Osteoblast (primary cell): ENCODE measurements at regions not wholly inside any gene's neighbourhood (a gene's known extent, or its start where the extent isn't known, plus 50 kb on each side); places are given as distances from the start of the nearest gene placed in this dataset.

ENCODE experiments used
- DNase-seq: peaks from one replicate; pipeline ENCODE4 v3.0.0; 2011; ENCODE audit warnings: low spot score, mixed read lengths; ENCODE audit not compliant: insufficient read length; ENCODE audit errors: missing footprints
- H2AFZ ChIP-seq: 2 replicates; pipeline ENCODE4 v1.6.0; 2011; ENCODE audit warnings: mild to moderate bottlenecking, low read length
- H3K27ac ChIP-seq: 2 replicates; pipeline ENCODE4 v1.5.1; 2011; ENCODE audit warnings: mild to moderate bottlenecking, low read depth, low read length, moderate library complexity
- H3K27me3 ChIP-seq: 2 replicates; pipeline ENCODE4 v1.6.0; 2012; ENCODE audit warnings: mild to moderate bottlenecking, control low read depth, inconsistent platforms, low read length, moderate library complexity; ENCODE audit not compliant: insufficient read depth
- H3K36me3 ChIP-seq: 2 replicates; pipeline ENCODE4 v1.5.1; 2011; ENCODE audit warnings: mild to moderate bottlenecking, low read length, control low read depth, moderate library complexity; ENCODE audit not compliant: insufficient read depth
- H3K4me1 ChIP-seq: 2 replicates; pipeline ENCODE4 v1.5.1; 2011; ENCODE audit warnings: mild to moderate bottlenecking, low read length, control low read depth, moderate library complexity; ENCODE audit not compliant: insufficient read depth
- H3K4me2 ChIP-seq: 2 replicates; pipeline ENCODE4 v1.6.0; 2011; ENCODE audit warnings: mild to moderate bottlenecking, low read length; ENCODE audit not compliant: insufficient read depth
- H3K4me3 ChIP-seq: fragments of 200-600 bp; sonication (generic); 3 replicates; pipeline ENCODE4 v1.5.1; 2012; ENCODE audit warnings: mild to moderate bottlenecking, low read length, inconsistent platforms; ENCODE audit not compliant: insufficient read depth
- H3K79me2 ChIP-seq: 2 replicates; pipeline ENCODE4 v1.6.0; 2012; ENCODE audit warnings: mild to moderate bottlenecking, low read length, control low read depth, inconsistent platforms; ENCODE audit not compliant: insufficient read depth
- H3K9me3 ChIP-seq: 2 replicates; pipeline ENCODE4 v1.5.1; 2011; ENCODE audit warnings: low read depth, low read length, control low read depth
- H4K20me1 ChIP-seq: 2 replicates; pipeline ENCODE4 v1.6.0; 2012; ENCODE audit warnings: mild to moderate bottlenecking, low read length, control low read depth; ENCODE audit not compliant: insufficient read depth
- CTCF ChIP-seq: IDR thresholded peaks from 2 replicates; pipeline ENCODE4 v1.5.1; 2011; ENCODE audit warnings: mild to moderate bottlenecking, low read depth, low read length, moderate library complexity; ENCODE audit errors: extremely low read depth

DNA sequence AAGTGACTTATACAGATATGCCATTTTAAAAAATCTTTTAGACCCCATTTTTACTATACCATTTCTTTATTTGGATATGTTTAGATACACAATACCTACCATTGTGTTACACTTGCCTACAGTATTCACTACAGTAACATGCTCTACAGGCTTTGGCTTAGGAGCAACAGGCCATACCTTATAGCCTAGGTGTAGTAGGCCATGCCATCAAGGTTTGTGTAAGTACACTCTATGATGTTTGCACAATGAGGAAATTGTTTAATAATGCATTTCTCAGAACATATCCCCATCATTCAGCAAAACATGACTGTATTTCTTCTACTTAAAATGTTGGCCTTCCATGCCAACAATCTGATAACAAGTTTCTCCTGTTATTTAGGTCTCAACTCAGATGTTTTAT, 1559.5 kb upstream of the TENM4 start:
- TF ChIP-seq CTCF = no peak
- no peak overlapping the region for H2AFZ ChIP-seq
- H3K27me3 ChIP-seq = no peaks in the 10 kb centered on the region
- H4K20me1 ChIP-seq = no peaks in the 10 kb centered on the region
- H3K9me3 ChIP-seq = no peaks in the 10 kb centered on the region
- no peak for DNase-seq
- H3K36me3 ChIP-seq = no peaks in the 10 kb centered on the region
- H3K27ac ChIP-seq = no peak overlapping the region
- no peaks in the 10 kb centered on the region for H3K4me1 ChIP-seq
- no peak overlapping the region for H3K4me3 ChIP-seq
- no peak overlapping the region for H3K4me2 ChIP-seq
- no peaks in the 10 kb centered on the region for H3K79me2 ChIP-seq

DNA sequence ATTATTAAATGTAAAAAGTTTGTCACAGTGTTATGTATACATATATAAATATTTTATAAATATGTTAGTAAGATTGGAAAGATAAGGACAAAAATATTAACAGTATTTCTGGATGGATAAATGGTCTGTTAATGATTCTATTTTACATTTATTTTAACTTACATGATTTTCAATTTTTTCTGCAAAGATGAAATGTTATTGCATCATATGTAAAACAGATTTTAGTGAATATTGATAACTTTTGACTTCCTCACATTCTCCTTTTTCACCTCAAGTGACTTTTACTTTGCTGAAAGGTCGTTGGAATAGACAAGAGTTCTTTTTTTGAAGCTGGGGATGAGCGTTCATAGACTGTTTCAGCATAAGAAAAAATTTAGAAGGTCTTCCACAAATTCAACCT, 1554.7 kb upstream of the TENM4 start:
- Histone ChIP-seq H4K20me1 (no peaks in the 10 kb centered on the region), H3K27me3 (no peaks in the 10 kb centered on the region), H3K79me2 (no peaks in the 10 kb centered on the region), H3K27ac (no peak overlapping the region), H3K4me2 (no peak overlapping the region), H3K4me1 (no peaks in the 10 kb centered on the region), H2AFZ (no peak overlapping the region), H3K9me3 (no peaks in the 10 kb centered on the region), H3K4me3 (no peak overlapping the region), H3K36me3 (no peaks in the 10 kb centered on the region)
- no peak for DNase-seq
- no peak for TF ChIP-seq CTCF

DNA sequence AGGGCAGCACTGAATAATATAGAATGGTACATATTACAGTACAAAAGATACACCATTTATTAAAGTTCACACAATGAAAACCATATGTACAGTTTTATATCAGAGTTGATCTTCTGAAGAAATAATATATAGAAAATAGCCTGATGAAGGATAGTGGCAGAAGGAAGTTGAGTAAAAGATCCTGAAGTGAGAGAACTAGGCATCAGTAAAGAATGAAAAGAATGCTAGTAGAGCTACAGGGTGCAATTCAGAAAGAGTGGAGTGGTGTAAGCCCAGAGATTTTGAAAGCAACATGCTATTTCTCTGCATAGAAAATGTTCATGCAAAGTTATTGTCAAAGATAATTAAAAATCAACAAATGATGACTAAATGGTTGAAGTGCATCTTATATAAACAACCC, 1552.7 kb upstream of the TENM4 start:
- H3K27ac ChIP-seq = no peak overlapping the region
- H4K20me1 ChIP-seq = no peaks in the 10 kb centered on the region
- H2AFZ ChIP-seq = no peak overlapping the region
- H3K36me3 ChIP-seq = no peaks in the 10 kb centered on the region
- no peak for DNase-seq
- H3K9me3 ChIP-seq = no peaks in the 10 kb centered on the region
- H3K27me3 ChIP-seq = no peaks in the 10 kb centered on the region
- H3K79me2 ChIP-seq = no peaks in the 10 kb centered on the region
- no peaks in the 10 kb centered on the region for H3K4me1 ChIP-seq
- no peak overlapping the region for H3K4me3 ChIP-seq
- no peak overlapping the region for H3K4me2 ChIP-seq
- TF ChIP-seq CTCF = no peak

- H4K20me1 ChIP-seq = no peaks in the 10 kb centered on the region
- no peaks in the 10 kb centered on the region for H3K4me1 ChIP-seq
- H2AFZ ChIP-seq = no peak overlapping the region
- H3K79me2 ChIP-seq = no peaks in the 10 kb centered on the region
- no peak for TF ChIP-seq CTCF
- no peak for DNase-seq
- H3K4me3 ChIP-seq = no peak overlapping the region
- H3K4me2 ChIP-seq = no peak overlapping the region
- H3K9me3 ChIP-seq = no peaks in the 10 kb centered on the region
- no peaks in the 10 kb centered on the region for H3K27me3 ChIP-seq
- no peak overlapping the region for H3K27ac ChIP-seq
- H3K36me3 ChIP-seq = no peaks in the 10 kb centered on the region
Observed at GRCh38 chr11:80990885-80991284, 1550.1 kb upstream of the TENM4 start.
